Hepatocyte (in vitro differentiated cells): ENCODE measurements at regions not wholly inside any gene's neighbourhood (a gene's known extent, or its start where the extent isn't known, plus 50 kb on each side); places are given as distances from the start of the nearest gene placed in this dataset.
"Not testable (repeated sequence)": the region's sequence is repeated elsewhere in the genome, so short reads cannot be mapped to it uniquely, and the experiment has no call there.

ENCODE experiments used
- EZH2 ChIP-seq: fragments of 200-600 bp; sonication (generic); IDR thresholded peaks from 2 replicates; pipeline ENCODE4 v1.6.1; 2016; ENCODE audit warnings: antibody characterized with exemption, mild to moderate bottlenecking, borderline replicate concordance
- TF ChIP-seq, protein P1 (sequence below): fragments of 200-600 bp; sonication (generic); IDR thresholded peaks from 2 replicates; pipeline ENCODE4 v1.5.1; 2016; ENCODE audit warnings: antibody characterized with exemption, mild to moderate bottlenecking; ENCODE audit not compliant: poor library complexity

DNA sequence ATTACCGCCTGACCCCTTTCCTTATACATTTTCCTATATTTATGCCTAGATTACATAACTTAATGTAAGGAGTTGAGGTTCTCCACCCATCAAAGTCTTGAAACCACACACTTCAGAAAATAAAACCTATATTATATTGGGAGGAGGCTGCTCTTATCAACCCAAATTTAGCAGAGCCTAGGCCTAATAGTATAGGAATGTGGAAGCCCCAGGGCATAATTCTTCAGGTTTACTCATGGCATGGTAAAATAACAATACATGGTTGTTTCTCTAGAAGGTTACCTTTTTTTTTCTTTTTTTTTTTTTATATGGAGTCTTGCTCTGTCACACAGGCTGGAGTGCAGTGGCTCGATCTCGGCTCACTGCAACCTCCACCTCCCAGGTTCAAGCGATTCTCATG, 157.6 kb upstream of the KCTD3 start:
- TF ChIP-seq, protein P1, sequence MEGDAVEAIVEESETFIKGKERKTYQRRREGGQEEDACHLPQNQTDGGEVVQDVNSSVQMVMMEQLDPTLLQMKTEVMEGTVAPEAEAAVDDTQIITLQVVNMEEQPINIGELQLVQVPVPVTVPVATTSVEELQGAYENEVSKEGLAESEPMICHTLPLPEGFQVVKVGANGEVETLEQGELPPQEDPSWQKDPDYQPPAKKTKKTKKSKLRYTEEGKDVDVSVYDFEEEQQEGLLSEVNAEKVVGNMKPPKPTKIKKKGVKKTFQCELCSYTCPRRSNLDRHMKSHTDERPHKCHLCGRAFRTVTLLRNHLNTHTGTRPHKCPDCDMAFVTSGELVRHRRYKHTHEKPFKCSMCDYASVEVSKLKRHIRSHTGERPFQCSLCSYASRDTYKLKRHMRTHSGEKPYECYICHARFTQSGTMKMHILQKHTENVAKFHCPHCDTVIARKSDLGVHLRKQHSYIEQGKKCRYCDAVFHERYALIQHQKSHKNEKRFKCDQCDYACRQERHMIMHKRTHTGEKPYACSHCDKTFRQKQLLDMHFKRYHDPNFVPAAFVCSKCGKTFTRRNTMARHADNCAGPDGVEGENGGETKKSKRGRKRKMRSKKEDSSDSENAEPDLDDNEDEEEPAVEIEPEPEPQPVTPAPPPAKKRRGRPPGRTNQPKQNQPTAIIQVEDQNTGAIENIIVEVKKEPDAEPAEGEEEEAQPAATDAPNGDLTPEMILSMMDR = not testable (repeated sequence)
- TF ChIP-seq EZH2 = not testable (repeated sequence)
